RWPE1 (cell line): ENCODE measurements at regions not wholly inside any gene's neighbourhood (a gene's known extent, or its start where the extent isn't known, plus 50 kb on each side); places are given as distances from the start of the nearest gene placed in this dataset.
"Not testable (repeated sequence)": the region's sequence is repeated elsewhere in the genome, so short reads cannot be mapped to it uniquely, and the experiment has no call there.

Source experiments
- CTCF ChIA-PET: fragments of 350-600 bp; sonication (Branson Sonifier 250); formaldehyde crosslinking; extraction: SDS; loops from one replicate; lab custom pipeline; 2021; lab: Yijun Ruan, JAX
- POLR2A ChIA-PET: fragments of 400-600 bp; formaldehyde crosslinking; extraction: SDS; loops from one replicate; lab custom pipeline; 2020; ENCODE audit warnings: antibody characterized with exemption; ENCODE audit not compliant: low non-redundant PET; lab: Yijun Ruan, JAX
- DNase-seq: peaks from one replicate; pipeline ENCODE4 v3.0.0; 2012; ENCODE audit warnings: low spot score
- H3K27ac ChIP-seq: fragments of 450-650 bp; 2 replicates; pipeline ENCODE4 v1.5.1; 2017
- CTCF ChIP-seq: fragments of 450-650 bp; conservative IDR thresholded peaks from 2 replicates; pipeline ENCODE4 v1.5.1; 2017; ENCODE audit warnings: low read depth, mild to moderate bottlenecking

- CTCF ChIA-PET, result no interaction called here
- TF ChIP-seq CTCF, result no peak
- no peak for DNase-seq
Observed at GRCh38 chr3:137134431-137134830, 176.6 kb downstream of the IL20RB start.

GRCh38 chr3:137148406-137148805, 190.6 kb downstream of the IL20RB start:
- ChIA-PET POLR2A (no interaction called here), CTCF (no interaction called here)
- no peak for DNase-seq
- TF ChIP-seq CTCF, result no peak
- H3K27ac ChIP-seq, result no peak overlapping the region

More at GRCh38 chr3:137134431-137134830, 176.6 kb downstream of the IL20RB start:
- POLR2A ChIA-PET, result no interaction called here
- no peak overlapping the region for H3K27ac ChIP-seq

- DNase-seq, result no peak
- POLR2A ChIA-PET, result no interaction called here
Observed at GRCh38 chr3:137148917-137149316, 191.1 kb downstream of the IL20RB start.

GRCh38 chr3:137150825-137151224, 193.0 kb downstream of the IL20RB start:
- DNase-seq, result no peak
- POLR2A ChIA-PET, result no interaction called here
- TF ChIP-seq CTCF, result no peak
- CTCF ChIA-PET, result interaction anchor here (0.5 kb wide), 1 partner anchor 438 kb away, joined by 3 read pairs; no protein-coding TSS in a partner anchor
- H3K27ac ChIP-seq, result no peak overlapping the region

More at GRCh38 chr3:137148917-137149316, 191.1 kb downstream of the IL20RB start:
- no peak overlapping the region for H3K27ac ChIP-seq
- no peak for TF ChIP-seq CTCF
- CTCF ChIA-PET, result no interaction called here

- H3K27ac ChIP-seq, POLR2A ChIA-PET, CTCF ChIA-PET, DNase-seq: not testable (repeated sequence)
Observed at GRCh38 chr3:137153046-137153445, 195.3 kb downstream of the IL20RB start.

GRCh38 chr3:137163241-137163871, 205.6 kb downstream of the IL20RB start:
- POLR2A ChIA-PET, result no interaction called here
- no peak for TF ChIP-seq CTCF
- CTCF ChIA-PET, result interaction anchor here (0.7 kb wide), 1 partner anchor 15 kb away, joined by 3 read pairs; no protein-coding TSS in a partner anchor
- no peak for DNase-seq
- no peak overlapping the region for H3K27ac ChIP-seq

- H3K27ac ChIP-seq, result no peak overlapping the region
- no peak for DNase-seq
- no peak for TF ChIP-seq CTCF
- ChIA-PET POLR2A (no interaction called here), CTCF (no interaction called here)
Observed at GRCh38 chr3:137163958-137164357, 206.2 kb downstream of the IL20RB start.
